ENCODE measurements at regions not wholly inside any gene's neighbourhood (a gene's known extent, or its start where the extent isn't known, plus 50 kb on each side); places are given as distances from the start of the nearest gene placed in this dataset.

DNA sequence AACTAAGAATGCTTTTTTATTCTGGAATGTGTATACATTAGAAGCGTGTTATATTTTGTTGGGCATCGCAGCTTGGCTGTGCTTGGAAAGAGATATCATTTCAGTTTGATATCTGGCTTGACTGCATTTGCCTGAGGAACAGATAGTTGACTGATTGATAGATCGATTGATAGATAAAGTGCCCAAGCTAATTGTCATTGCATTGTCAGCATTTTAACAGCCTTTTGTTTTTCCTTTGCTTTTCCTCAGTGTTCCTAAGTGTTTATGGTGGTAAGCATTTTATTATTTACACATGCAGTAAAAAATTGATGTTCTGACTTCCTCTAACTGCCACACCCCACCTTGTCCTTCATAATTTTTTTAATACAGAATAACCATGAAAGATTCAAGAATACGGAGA is 180.9 kb upstream of the GRIK2 start:
- no peak for ATAC-seq
- TF ChIP-seq, protein P1, sequence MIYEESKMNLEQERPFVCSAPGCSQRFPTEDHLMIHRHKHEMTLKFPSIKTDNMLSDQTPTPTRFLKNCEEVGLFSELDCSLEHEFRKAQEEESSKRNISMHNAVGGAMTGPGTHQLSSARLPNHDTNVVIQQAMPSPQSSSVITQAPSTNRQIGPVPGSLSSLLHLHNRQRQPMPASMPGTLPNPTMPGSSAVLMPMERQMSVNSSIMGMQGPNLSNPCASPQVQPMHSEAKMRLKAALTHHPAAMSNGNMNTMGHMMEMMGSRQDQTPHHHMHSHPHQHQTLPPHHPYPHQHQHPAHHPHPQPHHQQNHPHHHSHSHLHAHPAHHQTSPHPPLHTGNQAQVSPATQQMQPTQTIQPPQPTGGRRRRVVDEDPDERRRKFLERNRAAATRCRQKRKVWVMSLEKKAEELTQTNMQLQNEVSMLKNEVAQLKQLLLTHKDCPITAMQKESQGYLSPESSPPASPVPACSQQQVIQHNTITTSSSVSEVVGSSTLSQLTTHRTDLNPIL (CRISPR knock-in tag; IDR thresholded peaks at IDR 0.05; ENCODE audit: low read depth): no peak
- TF ChIP-seq ZFP30 (CRISPR knock-in tag; IDR thresholded peaks at IDR 0.05) (no peak), TOX (CRISPR knock-in tag; IDR thresholded peaks at IDR 0.05; ENCODE audit: borderline replicate concordance) (no peak), BACH2 (CRISPR knock-in tag; IDR thresholded peaks at IDR 0.05; ENCODE audit: borderline replicate concordance) (no peak), ISL1 (CRISPR knock-in tag; IDR thresholded peaks at IDR 0.05) (no peak), GLIS3 (CRISPR knock-in tag; IDR thresholded peaks at IDR 0.05) (no peak)
- TF ChIP-seq, protein P2, sequence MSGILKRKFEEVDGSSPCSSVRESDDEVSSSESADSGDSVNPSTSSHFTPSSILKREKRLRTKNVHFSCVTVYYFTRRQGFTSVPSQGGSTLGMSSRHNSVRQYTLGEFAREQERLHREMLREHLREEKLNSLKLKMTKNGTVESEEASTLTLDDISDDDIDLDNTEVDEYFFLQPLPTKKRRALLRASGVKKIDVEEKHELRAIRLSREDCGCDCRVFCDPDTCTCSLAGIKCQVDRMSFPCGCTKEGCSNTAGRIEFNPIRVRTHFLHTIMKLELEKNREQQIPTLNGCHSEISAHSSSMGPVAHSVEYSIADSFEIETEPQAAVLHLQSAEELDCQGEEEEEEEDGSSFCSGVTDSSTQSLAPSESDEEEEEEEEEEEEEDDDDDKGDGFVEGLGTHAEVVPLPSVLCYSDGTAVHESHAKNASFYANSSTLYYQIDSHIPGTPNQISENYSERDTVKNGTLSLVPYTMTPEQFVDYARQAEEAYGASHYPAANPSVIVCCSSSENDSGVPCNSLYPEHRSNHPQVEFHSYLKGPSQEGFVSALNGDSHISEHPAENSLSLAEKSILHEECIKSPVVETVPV (CRISPR knock-in tag; IDR thresholded peaks at IDR 0.05): no peak
- TF ChIP-seq, protein P3, sequence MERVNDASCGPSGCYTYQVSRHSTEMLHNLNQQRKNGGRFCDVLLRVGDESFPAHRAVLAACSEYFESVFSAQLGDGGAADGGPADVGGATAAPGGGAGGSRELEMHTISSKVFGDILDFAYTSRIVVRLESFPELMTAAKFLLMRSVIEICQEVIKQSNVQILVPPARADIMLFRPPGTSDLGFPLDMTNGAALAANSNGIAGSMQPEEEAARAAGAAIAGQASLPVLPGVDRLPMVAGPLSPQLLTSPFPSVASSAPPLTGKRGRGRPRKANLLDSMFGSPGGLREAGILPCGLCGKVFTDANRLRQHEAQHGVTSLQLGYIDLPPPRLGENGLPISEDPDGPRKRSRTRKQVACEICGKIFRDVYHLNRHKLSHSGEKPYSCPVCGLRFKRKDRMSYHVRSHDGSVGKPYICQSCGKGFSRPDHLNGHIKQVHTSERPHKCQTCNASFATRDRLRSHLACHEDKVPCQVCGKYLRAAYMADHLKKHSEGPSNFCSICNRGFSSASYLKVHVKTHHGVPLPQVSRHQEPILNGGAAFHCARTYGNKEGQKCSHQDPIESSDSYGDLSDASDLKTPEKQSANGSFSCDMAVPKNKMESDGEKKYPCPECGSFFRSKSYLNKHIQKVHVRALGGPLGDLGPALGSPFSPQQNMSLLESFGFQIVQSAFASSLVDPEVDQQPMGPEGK (CRISPR knock-in tag; IDR thresholded peaks at IDR 0.05; ENCODE audit: borderline replicate concordance): no peak

DNA sequence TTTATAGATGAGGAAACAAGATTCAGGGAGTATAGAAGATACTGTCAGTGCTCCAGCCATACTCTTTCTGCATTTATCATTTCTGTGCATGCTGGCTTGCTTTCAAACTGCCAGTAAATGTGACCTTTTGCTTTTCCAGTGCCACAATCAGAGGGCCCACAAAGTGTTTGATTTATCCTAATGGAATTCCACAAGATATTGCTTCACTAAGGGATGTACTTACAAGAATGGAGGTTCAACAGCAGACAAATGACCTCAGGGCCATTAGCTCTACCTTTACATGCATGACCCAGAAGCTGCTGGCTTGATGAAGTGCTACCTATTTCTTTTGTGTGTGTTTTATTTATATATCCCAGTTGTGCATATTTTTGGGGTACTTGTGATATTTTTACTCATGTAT is 171.5 kb upstream of the GRIK2 start:
- TF ChIP-seq, protein P3 (CRISPR knock-in tag; IDR thresholded peaks at IDR 0.05; ENCODE audit: borderline replicate concordance): no peak
- TF ChIP-seq CSDC2 (CRISPR knock-in tag; IDR thresholded peaks at IDR 0.05) (no peak), PPARA (CRISPR knock-in tag; IDR thresholded peaks at IDR 0.05; ENCODE audit: borderline replicate concordance) (no peak), SNAI2 (CRISPR knock-in tag; IDR thresholded peaks at IDR 0.05) (no peak)
- TF ChIP-seq, protein P2 (CRISPR knock-in tag; IDR thresholded peaks at IDR 0.05): no peak
- TF ChIP-seq, protein P1 (CRISPR knock-in tag; IDR thresholded peaks at IDR 0.05; ENCODE audit: low read depth): no peak
- ATAC-seq: no peak

DNA sequence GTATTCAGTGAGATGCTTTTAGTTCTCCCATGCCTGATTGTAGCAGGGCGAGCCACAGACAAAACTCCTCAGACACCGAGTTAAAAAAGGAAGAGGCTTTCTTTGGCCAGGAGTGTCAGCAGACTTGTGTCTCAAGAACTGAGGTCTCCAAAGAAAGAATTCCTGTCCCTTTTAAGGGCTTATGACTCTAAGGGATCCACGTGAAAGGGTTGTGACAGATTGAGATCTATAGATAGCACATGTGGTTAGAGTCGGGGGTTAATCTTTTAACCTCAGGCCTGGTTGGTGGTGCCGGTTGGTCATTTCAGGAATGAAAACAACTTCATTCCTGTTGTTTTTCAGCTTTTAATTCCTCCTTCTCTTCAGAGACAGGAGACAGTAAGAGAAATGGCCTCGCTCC is 168.8 kb upstream of the GRIK2 start:
- no peak for ATAC-seq
- TF ChIP-seq RARB (CRISPR knock-in tag; IDR thresholded peaks at IDR 0.05): no peak

DNA sequence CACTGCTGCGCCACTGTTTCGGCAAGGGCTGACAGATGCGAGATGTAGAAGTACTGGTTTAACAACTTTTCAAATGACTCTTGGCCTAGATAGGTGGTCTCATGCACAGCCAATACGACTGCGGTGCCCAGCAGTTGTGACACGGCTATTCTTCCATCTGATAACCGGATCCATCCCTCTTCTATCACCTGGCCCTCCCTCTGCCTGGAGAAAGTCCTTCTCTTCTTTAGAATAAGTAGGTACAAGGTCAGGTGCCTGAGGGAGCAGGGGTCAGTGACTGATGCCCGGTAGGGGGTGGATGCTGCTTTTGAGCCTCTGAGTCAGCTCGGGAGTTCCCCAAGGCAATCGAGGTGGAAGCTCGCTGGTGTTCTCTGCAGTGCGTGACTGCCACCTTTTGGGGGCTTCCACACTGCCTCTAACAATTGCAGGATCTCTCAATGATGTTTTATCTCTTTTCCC is 166.8 kb upstream of the GRIK2 start:
- no peak for ATAC-seq
- TF ChIP-seq ZC3H10 (CRISPR knock-in tag; IDR thresholded peaks at IDR 0.05): no peak
- TF ChIP-seq, protein P4, sequence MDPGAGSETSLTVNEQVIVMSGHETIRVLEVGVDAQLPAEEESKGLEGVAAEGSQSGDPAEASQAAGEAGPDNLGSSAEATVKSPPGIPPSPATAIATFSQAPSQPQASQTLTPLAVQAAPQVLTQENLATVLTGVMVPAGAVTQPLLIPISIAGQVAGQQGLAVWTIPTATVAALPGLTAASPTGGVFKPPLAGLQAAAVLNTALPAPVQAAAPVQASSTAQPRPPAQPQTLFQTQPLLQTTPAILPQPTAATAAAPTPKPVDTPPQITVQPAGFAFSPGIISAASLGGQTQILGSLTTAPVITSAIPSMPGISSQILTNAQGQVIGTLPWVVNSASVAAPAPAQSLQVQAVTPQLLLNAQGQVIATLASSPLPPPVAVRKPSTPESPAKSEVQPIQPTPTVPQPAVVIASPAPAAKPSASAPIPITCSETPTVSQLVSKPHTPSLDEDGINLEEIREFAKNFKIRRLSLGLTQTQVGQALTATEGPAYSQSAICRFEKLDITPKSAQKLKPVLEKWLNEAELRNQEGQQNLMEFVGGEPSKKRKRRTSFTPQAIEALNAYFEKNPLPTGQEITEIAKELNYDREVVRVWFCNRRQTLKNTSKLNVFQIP (CRISPR knock-in tag; IDR thresholded peaks at IDR 0.05; ENCODE audit: borderline replicate concordance, low read depth): no peak
- no peak for TF ChIP-seq TOX (CRISPR knock-in tag; IDR thresholded peaks at IDR 0.05; ENCODE audit: borderline replicate concordance)
- TF ChIP-seq TCF4 (CRISPR knock-in tag; IDR thresholded peaks at IDR 0.05; ENCODE audit: borderline replicate concordance): no peak
- TF ChIP-seq ZNF8 (CRISPR knock-in tag; IDR thresholded peaks at IDR 0.05): no peak
- TF ChIP-seq ARNTL (CRISPR knock-in tag; IDR thresholded peaks at IDR 0.05; ENCODE audit: borderline replicate concordance, low read depth): no peak
- no peak for TF ChIP-seq RARB (CRISPR knock-in tag; IDR thresholded peaks at IDR 0.05)
- no peak for TF ChIP-seq CSDC2 (CRISPR knock-in tag; IDR thresholded peaks at IDR 0.05)
- TF ChIP-seq, protein P1 (CRISPR knock-in tag; IDR thresholded peaks at IDR 0.05; ENCODE audit: low read depth): no peak
- TF ChIP-seq, protein P3 (CRISPR knock-in tag; IDR thresholded peaks at IDR 0.05; ENCODE audit: borderline replicate concordance): no peak
- no peak for TF ChIP-seq ZNF565 (CRISPR knock-in tag; conservative IDR thresholded peaks at IDR 0.05; ENCODE audit: low read depth)
